CD14-positive monocyte (primary cell): ENCODE measurements at regions not wholly inside any gene's neighbourhood (a gene's known extent, or its start where the extent isn't known, plus 50 kb on each side); places are given as distances from the start of the nearest gene placed in this dataset.

Experiments used
- DNase-seq, 3 donors: peaks; one replicate each; pipeline ENCODE4 v3.0.0-alpha.2; 2011 to 2022
- H2AFZ ChIP-seq: 2 replicates; pipeline ENCODE4 v1.6.0; 2012; ENCODE audit warnings: mild to moderate bottlenecking, low read depth, low read length, inconsistent platforms; ENCODE audit not compliant: insufficient read depth, poor library complexity, severe bottlenecking
- H3K27ac ChIP-seq, 2 donors: 1 replicate in 1 of 2; 2 replicates in 1 of 2; pipeline ENCODE4 v1.5.1; 2012 to 2013; ENCODE audit warnings: low read length in 2 of 2, control low read depth in 1 of 2, inconsistent platforms in 1 of 2, low read depth in 1 of 2, mild to moderate bottlenecking in 1 of 2
- H3K27me3 ChIP-seq, 2 donors: one replicate each; pipeline versions ENCODE4 v1.6.0 to v1.6.1; 2011 to 2013; ENCODE audit warnings: low read length in 2 of 2; ENCODE audit not compliant: control insufficient read depth in 2 of 2, insufficient read depth in 2 of 2
- H3K36me3 ChIP-seq, 2 donors: replicated peaks in 1 of 2; 1 replicate in 1 of 2; 2 replicates in 1 of 2; pipeline versions ENCODE4 v1.5.1 to v1.6.1; 2012 to 2013; ENCODE audit warnings: low read length in 2 of 2, control low read depth in 1 of 2, inconsistent platforms in 1 of 2, mild to moderate bottlenecking in 1 of 2; ENCODE audit not compliant: insufficient read depth in 2 of 2, control insufficient read depth in 1 of 2
- H3K4me1 ChIP-seq, 2 donors: 1 replicate in 1 of 2; 2 replicates in 1 of 2; pipeline versions ENCODE4 v1.5.1 to v1.6.1; 2012 to 2013; ENCODE audit warnings: low read length in 2 of 2, control low read depth in 1 of 2, inconsistent platforms in 1 of 2, mild to moderate bottlenecking in 1 of 2, moderate library complexity in 1 of 2; ENCODE audit not compliant: insufficient read depth in 2 of 2, control insufficient read depth in 1 of 2
- H3K4me2 ChIP-seq: replicated peaks from 2 replicates; pipeline ENCODE3; 2012; ENCODE audit warnings: low read length, moderate library complexity, mild to moderate bottlenecking; ENCODE audit not compliant: poor library complexity, severe bottlenecking; ENCODE audit errors: extremely low read depth
- H3K4me3 ChIP-seq, 3 experiments: fragments of 200-600 bp in 1 of 3; sonication (generic) in 1 of 3; replicated peaks in 1 of 3; 1 replicate in 2 of 3; 2 replicates in 1 of 3; pipeline ENCODE4 v1.5.1; 2011 to 2013; ENCODE audit warnings: low read length in 3 of 3, mild to moderate bottlenecking in 3 of 3, control low read depth in 2 of 3, low read depth in 2 of 3, inconsistent platforms in 1 of 3, moderate library complexity in 1 of 3
- H3K79me2 ChIP-seq: 2 replicates; pipeline ENCODE4 v1.6.0; 2012; ENCODE audit warnings: mild to moderate bottlenecking, control low read depth, inconsistent platforms, low read length, moderate library complexity; ENCODE audit not compliant: insufficient read depth
- H3K9ac ChIP-seq: 2 replicates; pipeline ENCODE4 v1.6.0; 2017; ENCODE audit warnings: low read length, mild to moderate bottlenecking; ENCODE audit not compliant: insufficient read depth, poor library complexity, severe bottlenecking
- H3K9me3 ChIP-seq, 2 donors: replicated peaks in 1 of 2; 1 replicate in 1 of 2; 2 replicates in 1 of 2; pipeline versions ENCODE4 v1.5.1 to v1.6.1; 2012 to 2013; ENCODE audit warnings: low read length in 2 of 2, control low read depth in 1 of 2; ENCODE audit not compliant: control insufficient read depth in 1 of 2, insufficient read depth in 1 of 2
- H4K20me1 ChIP-seq: 2 replicates; pipeline ENCODE4 v1.6.0; 2012; ENCODE audit warnings: mild to moderate bottlenecking, low read length, control low read depth, moderate library complexity; ENCODE audit not compliant: insufficient read depth
- H3K27ac Mint-ChIP-seq, 7 donors: one replicate each; pipeline ENCODE4 v1.8.0; 2020; ENCODE audit warnings: mild to moderate bottlenecking in 7 of 7, mixed read lengths in 7 of 7, moderate library complexity in 6 of 7, inconsistent platforms in 2 of 7
- H3K27me3 Mint-ChIP-seq, 3 donors: one replicate each; pipeline ENCODE4 v1.8.0; 2021 to 2022; ENCODE audit warnings: low read depth in 3 of 3, mild to moderate bottlenecking in 3 of 3, mixed read lengths in 3 of 3, moderate library complexity in 3 of 3, inconsistent platforms in 1 of 3
- H3K36me3 Mint-ChIP-seq, 2 donors: one replicate each; pipeline ENCODE4 v1.8.0; 2020; ENCODE audit warnings: mixed read lengths in 2 of 2, inconsistent platforms in 1 of 2, mild to moderate bottlenecking in 1 of 2
- H3K4me1 Mint-ChIP-seq: one replicate; pipeline ENCODE4 v1.8.0; 2020; ENCODE audit warnings: mild to moderate bottlenecking, mixed read lengths
- H3K4me3 Mint-ChIP-seq, 2 donors: one replicate each; pipeline ENCODE4 v1.8.0; 2020; ENCODE audit warnings: mild to moderate bottlenecking in 2 of 2, mixed read lengths in 2 of 2, moderate library complexity in 1 of 2
- H3K9me3 Mint-ChIP-seq, 7 donors: one replicate each; pipeline ENCODE4 v1.8.0; 2020 to 2022; ENCODE audit warnings: mixed read lengths in 7 of 7, mild to moderate bottlenecking in 6 of 7, moderate library complexity in 6 of 7, inconsistent platforms in 2 of 7
- CTCF ChIP-seq: fragments of 200-600 bp; IDR thresholded peaks from one replicate; pipeline ENCODE4 v1.8.0; 2022; ENCODE audit warnings: antibody characterized with exemption, mild to moderate bottlenecking
- WGBS: methylation state at CpG from one replicate; pipeline ENCODE4 v1.1.5; 2013; ENCODE audit warnings: missing lambda C conversion rate; ENCODE audit not compliant: insufficient coverage; 5-methylcytosine and 5-hydroxymethylcytosine counted together
- intact Hi-C, 2 donors: fragments of 100-400 bp; cut with micrococcal nuclease; formaldehyde crosslinking; loops; one replicate each; pipeline versions ENCODE4 v1.15.0 to v1.15.1; 2023

GRCh38 chr18:41121116-41121826 lies 833.8 kb upstream of the PIK3C3 start:
- no peak overlapping the region for H3K9ac ChIP-seq
- no peak overlapping the region for H3K27ac ChIP-seq
- no peaks in the 10 kb centered on the region for H3K36me3 ChIP-seq
- no peaks in the 10 kb centered on the region for H3K36me3 Mint-ChIP-seq
- peaks cover 0 to 3% (median 2%) of the 10 kb centered on the region in 7 donors for H3K9me3 Mint-ChIP-seq
- H3K4me2 ChIP-seq, result no peak overlapping the region
- H2AFZ ChIP-seq, result no peak overlapping the region
- no peaks in the 10 kb centered on the region for H4K20me1 ChIP-seq
- H3K27ac Mint-ChIP-seq, result no peak overlapping the region
- no peak overlapping the region for H3K4me3 Mint-ChIP-seq
- DNase-seq, result no peak
- no peaks in the 10 kb centered on the region for H3K9me3 ChIP-seq
- intact Hi-C loops, result no loop called here
- H3K4me1 Mint-ChIP-seq, result no peaks in the 10 kb centered on the region
- H3K4me1 ChIP-seq, result no peaks in the 10 kb centered on the region
- H3K27me3 ChIP-seq, result no peaks in the 10 kb centered on the region
- TF ChIP-seq CTCF, result no peak
- 71% methylated on average over 1 of the region's 4 CpGs for WGBS
- no peak overlapping the region for H3K4me3 ChIP-seq
- H3K79me2 ChIP-seq, result no peaks in the 10 kb centered on the region
- H3K27me3 Mint-ChIP-seq, result no peaks in the 10 kb centered on the region

DNA sequence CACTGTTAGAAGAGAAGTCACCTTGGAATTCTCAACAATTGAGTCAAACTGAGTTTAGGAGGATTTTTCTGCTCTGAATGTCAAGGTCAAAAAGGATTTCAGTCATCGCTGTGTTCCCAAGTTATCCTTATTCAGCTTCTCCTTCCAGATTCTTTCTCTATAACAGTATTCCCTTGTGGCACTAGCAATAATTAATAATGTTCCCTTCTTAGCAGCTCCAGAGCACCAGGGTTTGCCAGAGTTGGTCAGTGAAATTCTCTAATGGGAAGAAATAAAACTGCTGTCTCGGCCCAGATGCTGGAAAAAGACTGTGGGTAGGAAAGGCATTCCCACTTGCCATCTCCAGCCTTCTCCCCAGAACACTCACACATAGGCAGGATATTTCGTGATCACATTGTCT lies 836.0 kb upstream of the PIK3C3 start:
- Mint-ChIP-seq H3K9me3 (peaks cover 0 to 4% (median 2%) of the 10 kb centered on the region in 7 donors), H3K27ac (no peak overlapping the region), H3K4me3 (no peak overlapping the region), H3K36me3 (no peaks in the 10 kb centered on the region), H3K27me3 (no peaks in the 10 kb centered on the region), H3K4me1 (no peaks in the 10 kb centered on the region)
- no peak overlapping the region for H3K9ac ChIP-seq
- no peak for TF ChIP-seq CTCF
- H3K4me1 ChIP-seq, result no peaks in the 10 kb centered on the region
- H4K20me1 ChIP-seq, result no peaks in the 10 kb centered on the region
- intact Hi-C loops, result no loop called here
- H3K36me3 ChIP-seq, result no peaks in the 10 kb centered on the region
- no peak overlapping the region for H2AFZ ChIP-seq
- no peaks in the 10 kb centered on the region for H3K27me3 ChIP-seq
- H3K79me2 ChIP-seq, result no peaks in the 10 kb centered on the region
- no peak for DNase-seq
- H3K27ac ChIP-seq, result no peak overlapping the region
- WGBS, result 60% methylated on average over 1 of the region's 3 CpGs
- H3K4me3 ChIP-seq, result no peak overlapping the region
- H3K9me3 ChIP-seq, result no peaks in the 10 kb centered on the region
- no peak overlapping the region for H3K4me2 ChIP-seq
